Kidney (tissue), 13 donors: ENCODE measurements at regions not wholly inside any gene's neighbourhood (a gene's known extent, or its start where the extent isn't known, plus 50 kb on each side); places are given as distances from the start of the nearest gene placed in this dataset.
A peak's percentile ranks its signal among the peaks of the same experiment; 100 is the strongest.

Source experiments
- DNase-seq, 5 donors: peaks; one replicate each; pipeline ENCODE4 v3.0.0-alpha.2; 2013 to 2020
- FAIRE-seq: peaks from 2 replicates; lab custom pipeline; 2012; peaks lifted over from hg19 to GRCh38; lab: Jason Lieb, UNC
- H3K27ac ChIP-seq, 2 donors: one replicate each; pipeline ENCODE4 v1.7.0; 2013; ENCODE audit warnings: low read depth in 2 of 2, low read length in 2 of 2, inconsistent platforms in 1 of 2
- H3K27me3 ChIP-seq: one replicate; pipeline ENCODE4 v1.7.1; 2013; ENCODE audit warnings: low read length, inconsistent platforms; ENCODE audit not compliant: control insufficient read depth, insufficient read depth
- H3K36me3 ChIP-seq, 3 donors: one replicate each; pipeline versions ENCODE4 v1.7.0 to v1.7.1; 2013; ENCODE audit warnings: low read length in 3 of 3, control low read depth in 1 of 3, inconsistent platforms in 1 of 3; ENCODE audit not compliant: insufficient read depth in 3 of 3, control insufficient read depth in 2 of 3
- H3K4me1 ChIP-seq, 3 donors: one replicate each; pipeline versions ENCODE4 v1.7.0 to v1.7.1; 2013; ENCODE audit warnings: low read length in 3 of 3, inconsistent platforms in 1 of 3, low read depth in 1 of 3; ENCODE audit not compliant: control insufficient read depth in 2 of 3, insufficient read depth in 2 of 3
- H3K4me3 ChIP-seq, 3 donors: one replicate each; pipeline versions ENCODE4 v1.7.0 to v1.8.1; 2013; ENCODE audit warnings: low read length in 3 of 3, control low read depth in 1 of 3, inconsistent platforms in 1 of 3
- H3K9ac ChIP-seq, 3 donors: one replicate each; pipeline versions ENCODE4 v1.7.0 to v1.7.1; 2013; ENCODE audit warnings: low read length in 3 of 3, control low read depth in 1 of 3, inconsistent platforms in 1 of 3
- H3K9me3 ChIP-seq, 3 donors: one replicate each; pipeline versions ENCODE4 v1.7.0 to v1.7.1; 2013; ENCODE audit warnings: low read length in 3 of 3, control low read depth in 1 of 3, inconsistent platforms in 1 of 3; ENCODE audit not compliant: control insufficient read depth in 2 of 3, insufficient read depth in 1 of 3
- CTCF ChIP-seq: IDR thresholded peaks from 3 replicates; pipeline ENCODE4 v1.5.1; 2012; ENCODE audit warnings: mild to moderate bottlenecking, moderate library complexity, borderline replicate concordance; ENCODE audit not compliant: insufficient read depth; ENCODE audit errors: extremely low read depth
- intact Hi-C: fragments of 100-400 bp; cut with DNase I; formaldehyde crosslinking; loops from one replicate; pipeline ENCODE4 v1.11.1; 2022
- donor health status: control.
- donor health status: control.
- donor health status: control.
- donor health status: control.
- donor health status: control.
- donor health status: DM: yes; HTN: yes; CAD: no.
- donor health status: Normal renal cell carcinoma (clear cell type).

- no peaks in the 10 kb centered on the region for H3K4me1 ChIP-seq
- no peak overlapping the region for H3K9ac ChIP-seq
- H3K4me3 ChIP-seq, result no peak overlapping the region
- no peak for FAIRE-seq
- H3K27ac ChIP-seq, result no peak overlapping the region
- no peak for DNase-seq
- no peaks in the 10 kb centered on the region for H3K27me3 ChIP-seq
- H3K36me3 ChIP-seq, result no peaks in the 10 kb centered on the region
- intact Hi-C loops, result no loop called here
- no peak for TF ChIP-seq CTCF
- H3K9me3 ChIP-seq, result no peaks in the 10 kb centered on the region
These were observed 143.4 kb upstream of the GPC1 start for GRCh38 chr2:240292035-240292574.

- no peak for TF ChIP-seq CTCF
- intact Hi-C loops, result no loop called here
- Histone ChIP-seq H3K27me3 (no peaks in the 10 kb centered on the region), H3K36me3 (no peaks in the 10 kb centered on the region), H3K9ac (no peak overlapping the region), H3K9me3 (no peaks in the 10 kb centered on the region), H3K4me1 (no peaks in the 10 kb centered on the region), H3K4me3 (no peak overlapping the region), H3K27ac (no peak overlapping the region)
- DNase-seq, result no peak
- no peak for FAIRE-seq
These were observed 142.6 kb upstream of the GPC1 start for GRCh38 chr2:240292619-240293525.

- no peak for TF ChIP-seq CTCF
- H3K36me3 ChIP-seq, result no peaks in the 10 kb centered on the region
- no peaks in the 10 kb centered on the region for H3K27me3 ChIP-seq
- FAIRE-seq (no peak), DNase-seq (peak in 3 of 5 donors; percentile 65 to 71 (median 67))
- no peak overlapping the region for H3K9ac ChIP-seq
- no peak overlapping the region for H3K4me3 ChIP-seq
- intact Hi-C loops, result no loop called here
- no peaks in the 10 kb centered on the region for H3K9me3 ChIP-seq
- no peak overlapping the region for H3K27ac ChIP-seq
- no peaks in the 10 kb centered on the region for H3K4me1 ChIP-seq
These were observed 141.7 kb upstream of the GPC1 start for GRCh38 chr2:240293557-240294461.
